Liver (tissue), 3 donors: ENCODE measurements at regions not wholly inside any gene's neighbourhood (a gene's known extent, or its start where the extent isn't known, plus 50 kb on each side); places are given as distances from the start of the nearest gene placed in this dataset.

ENCODE experiments used
- CTCF ChIP-seq: fragments of 150-350 bp; IDR thresholded peaks from 2 replicates; pipeline ENCODE4 v1.5.1; 2017; ENCODE audit warnings: improper control_type of control experiment, low read depth, low read length; ENCODE audit not compliant: missing input control
- MAX ChIP-seq: IDR thresholded peaks from 2 replicates; pipeline ENCODE4 v1.6.1; 2016; ENCODE audit warnings: antibody characterized with exemption
- RAD21 ChIP-seq, 2 donors: IDR thresholded peaks; 2 replicates each; pipeline ENCODE4 v1.6.1; 2016; ENCODE audit warnings: antibody characterized with exemption in 2 of 2, mild to moderate bottlenecking in 2 of 2
- donor health status: healthy.
- donor health status: healthy.

GRCh38 chr13:44063881-44064280, 184.2 kb downstream of the LACC1 start:
- TF ChIP-seq CTCF: no peak
- no peak for TF ChIP-seq MAX
- TF ChIP-seq RAD21 (IDR thresholded peaks at IDR 0.05): no peak
